Cerebellar nuclear complex (tissue), 1 donor: ENCODE measurements at regions not wholly inside any gene's neighbourhood (a gene's known extent, or its start where the extent isn't known, plus 50 kb on each side); places are given as distances from the start of the nearest gene placed in this dataset.
"Not testable (repeated sequence)": the region's sequence is repeated elsewhere in the genome, so short reads cannot be mapped to it uniquely, and the experiment has no call there.

Experiments used
- DNase-seq, 2 experiments: peaks; one replicate each; lab custom pipeline; 2025; lab: John Stamatoyannopoulos, UW

- no peak for DNase-seq
Measured at GRCh38 chr10:30763918-30764317, 134.4 kb upstream of the LYZL2 start.

- no peak for DNase-seq
Measured at GRCh38 chr10:30762620-30763019, 133.1 kb upstream of the LYZL2 start.

- no peak for DNase-seq
Measured at GRCh38 chr10:30759423-30759822, 129.9 kb upstream of the LYZL2 start.

- DNase-seq: no peak
Measured at GRCh38 chr10:30758338-30758737, 128.8 kb upstream of the LYZL2 start.

GRCh38 chr10:30756896-30757295 lies 127.3 kb upstream of the LYZL2 start:
- DNase-seq: no peak

- DNase-seq: no peak
Measured at GRCh38 chr10:30756151-30756550, 126.6 kb upstream of the LYZL2 start.

- no peak for DNase-seq
Measured at GRCh38 chr10:30755441-30755953, 125.9 kb upstream of the LYZL2 start.

- no peak for DNase-seq
Measured at GRCh38 chr10:30752481-30752881, 122.9 kb upstream of the LYZL2 start.

GRCh38 chr10:30751678-30752331 lies 122.3 kb upstream of the LYZL2 start:
- DNase-seq: peak in 1 of 2 experiments; percentile 21

- DNase-seq: no peak
Measured at GRCh38 chr10:30750971-30751677, 121.6 kb upstream of the LYZL2 start.

GRCh38 chr10:30749385-30749784 lies 119.8 kb upstream of the LYZL2 start:
- no peak for DNase-seq

- DNase-seq: no peak
Measured at GRCh38 chr10:30748152-30748973, 118.8 kb upstream of the LYZL2 start.

- no peak for DNase-seq
Measured at GRCh38 chr10:30747633-30748032, 118.1 kb upstream of the LYZL2 start.

- no peak for DNase-seq
Measured at GRCh38 chr10:30745953-30746352, 116.4 kb upstream of the LYZL2 start.

GRCh38 chr10:30744106-30744505 lies 114.6 kb upstream of the LYZL2 start:
- DNase-seq: no peak

GRCh38 chr10:30743586-30743985 lies 114.0 kb upstream of the LYZL2 start:
- no peak for DNase-seq

GRCh38 chr10:30742471-30742870 lies 112.9 kb upstream of the LYZL2 start:
- DNase-seq: no peak

GRCh38 chr10:30740774-30741173 lies 111.2 kb upstream of the LYZL2 start:
- DNase-seq: not testable (repeated sequence)

- no peak for DNase-seq
Measured at GRCh38 chr10:30738416-30738815, 108.9 kb upstream of the LYZL2 start.

- no peak for DNase-seq
Measured at GRCh38 chr10:30737931-30738391, 108.4 kb upstream of the LYZL2 start.

- DNase-seq: no peak
Measured at GRCh38 chr10:30736685-30737232, 107.2 kb upstream of the LYZL2 start.

- no peak for DNase-seq
Measured at GRCh38 chr10:30734901-30735300, 105.3 kb upstream of the LYZL2 start.
